Trophoblast cell (in vitro differentiated cells and primary cell): ENCODE measurements at regions not wholly inside any gene's neighbourhood (a gene's known extent, or its start where the extent isn't known, plus 50 kb on each side); places are given as distances from the start of the nearest gene placed in this dataset.

ENCODE experiments used
- DNase-seq, 2 donors: peaks; one replicate each; pipeline ENCODE4 v3.0.0-alpha.2; 2016
- H2AFZ ChIP-seq: 2 replicates; pipeline ENCODE4 v1.6.1; 2013; ENCODE audit warnings: low read length, moderate library complexity, mild to moderate bottlenecking; ENCODE audit not compliant: insufficient read depth, poor library complexity
- H2AK5ac ChIP-seq: 2 replicates; pipeline ENCODE4 v1.6.1; 2013; ENCODE audit warnings: mild to moderate bottlenecking, low read length
- H2BK120ac ChIP-seq: 2 replicates; pipeline ENCODE4 v1.6.1; 2013; ENCODE audit warnings: low read length, mild to moderate bottlenecking, moderate library complexity; ENCODE audit not compliant: insufficient read depth, poor library complexity
- H2BK12ac ChIP-seq: 2 replicates; pipeline ENCODE4 v1.6.1; 2013; ENCODE audit warnings: mild to moderate bottlenecking, low read length, moderate library complexity
- H2BK5ac ChIP-seq: 2 replicates; pipeline ENCODE4 v1.6.1; 2013; ENCODE audit warnings: low read length, low read depth, moderate library complexity, mild to moderate bottlenecking; ENCODE audit not compliant: poor library complexity
- H3K14ac ChIP-seq: 2 replicates; pipeline ENCODE4 v1.6.1; 2013; ENCODE audit warnings: mild to moderate bottlenecking, low read length
- H3K18ac ChIP-seq: 2 replicates; pipeline ENCODE4 v1.6.1; 2013; ENCODE audit warnings: mild to moderate bottlenecking, low read length
- H3K23ac ChIP-seq: 2 replicates; pipeline ENCODE4 v1.6.1; 2013; ENCODE audit warnings: low read length
- H3K27ac ChIP-seq: 2 replicates; pipeline ENCODE4 v1.5.1; 2013; ENCODE audit warnings: low read depth, mild to moderate bottlenecking, inconsistent platforms, low read length, moderate library complexity
- H3K27me3 ChIP-seq: 2 replicates; pipeline ENCODE4 v1.6.1; 2013; ENCODE audit warnings: inconsistent platforms, mild to moderate bottlenecking, low read length, moderate library complexity; ENCODE audit not compliant: insufficient read depth
- H3K36me3 ChIP-seq, 2 experiments: 1 replicate in 1 of 2; 2 replicates in 1 of 2; pipeline ENCODE4 v1.6.1; 2013; ENCODE audit warnings: low read length in 2 of 2, mild to moderate bottlenecking in 2 of 2, moderate library complexity in 1 of 2; ENCODE audit not compliant: insufficient read depth in 2 of 2, control insufficient read depth in 1 of 2
- H3K4ac ChIP-seq: 2 replicates; pipeline ENCODE4 v1.6.1; 2013; ENCODE audit warnings: low read depth, mild to moderate bottlenecking, low read length, moderate library complexity
- H3K4me1 ChIP-seq, 2 experiments: 1 replicate in 1 of 2; 2 replicates in 1 of 2; pipeline ENCODE4 v1.6.1; 2013; ENCODE audit warnings: low read length in 2 of 2, mild to moderate bottlenecking in 2 of 2, moderate library complexity in 1 of 2; ENCODE audit not compliant: insufficient read depth in 2 of 2, control insufficient read depth in 1 of 2
- H3K4me2 ChIP-seq: 2 replicates; pipeline ENCODE4 v1.6.1; 2013; ENCODE audit warnings: inconsistent platforms, mild to moderate bottlenecking, low read length, moderate library complexity
- H3K4me3 ChIP-seq: 2 replicates; pipeline ENCODE4 v1.5.1; 2013; ENCODE audit warnings: mild to moderate bottlenecking, low read depth, low read length, inconsistent platforms
- H3K79me1 ChIP-seq: one replicate; pipeline ENCODE4 v1.6.1; 2013; ENCODE audit warnings: low read length
- H3K79me2 ChIP-seq: 2 replicates; pipeline ENCODE4 v1.6.1; 2013; ENCODE audit warnings: low read length, mild to moderate bottlenecking; ENCODE audit not compliant: control insufficient read depth, insufficient read depth, poor library complexity
- H3K9ac ChIP-seq: 2 replicates; pipeline ENCODE4 v1.6.1; 2013; ENCODE audit warnings: mild to moderate bottlenecking, low read length
- H3K9me3 ChIP-seq: 2 replicates; pipeline ENCODE4 v1.6.1; 2013; ENCODE audit warnings: low read depth, mild to moderate bottlenecking, control low read depth, inconsistent platforms, low read length; ENCODE audit not compliant: insufficient read depth
- H4K12ac ChIP-seq: 2 replicates; pipeline ENCODE4 v1.6.1; 2013; ENCODE audit warnings: low read depth, mild to moderate bottlenecking, low read length, moderate library complexity
- H4K8ac ChIP-seq: 2 replicates; pipeline ENCODE4 v1.6.1; 2013; ENCODE audit warnings: low read depth, mild to moderate bottlenecking, low read length, moderate library complexity
- H4K91ac ChIP-seq: one replicate; pipeline ENCODE4 v1.6.1; 2013; ENCODE audit warnings: low read depth, mild to moderate bottlenecking, low read length, moderate library complexity
- WGBS: extraction: QIAGEN DNeasy Blood & Tissue Kit; methylation state at CpG from one replicate; pipeline ENCODE4 v1.1.7; 2013; ENCODE audit warnings: missing lambda C conversion rate; ENCODE audit not compliant: insufficient read length, insufficient coverage; ENCODE audit errors: extremely low coverage; 5-methylcytosine and 5-hydroxymethylcytosine counted together

DNA sequence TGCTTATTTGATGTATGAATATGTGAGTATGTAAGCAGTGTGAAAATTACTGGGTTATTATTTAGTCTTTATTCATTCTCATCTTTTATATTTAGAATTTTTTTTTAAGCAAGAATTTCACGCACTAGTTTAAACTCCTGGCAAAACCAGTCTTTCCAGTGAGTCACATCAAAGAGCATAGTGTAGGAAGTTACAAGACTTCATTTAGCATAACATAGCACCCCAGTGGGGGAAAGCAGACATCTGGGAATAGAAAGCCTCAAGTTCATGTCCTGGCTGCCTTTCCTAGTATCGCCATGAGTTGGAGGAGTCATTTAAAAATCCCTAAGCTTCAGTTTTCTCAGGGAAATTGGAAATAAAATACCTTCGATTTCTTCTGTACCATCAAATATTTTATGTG is 408.3 kb downstream of the NUP35 start:
- Histone ChIP-seq H3K27me3 (no peaks in the 10 kb centered on the region), H2BK5ac (no peak overlapping the region), H2AFZ (no peak overlapping the region), H3K27ac (no peak overlapping the region), H2BK12ac (no peak overlapping the region), H4K91ac (no peak overlapping the region), H3K4ac (no peak overlapping the region), H3K4me1 (no peaks in the 10 kb centered on the region), H4K12ac (no peak overlapping the region), H3K4me2 (no peak overlapping the region), H3K9me3 (no peaks in the 10 kb centered on the region), H3K14ac (no peak overlapping the region), H2AK5ac (no peak overlapping the region), H4K8ac (no peak overlapping the region), H2BK120ac (no peak overlapping the region), H3K79me2 (no peaks in the 10 kb centered on the region), H3K18ac (no peak overlapping the region), H3K36me3 (no peaks in the 10 kb centered on the region), H3K4me3 (no peak overlapping the region), H3K79me1 (no peaks in the 10 kb centered on the region), H3K9ac (no peak overlapping the region), H3K23ac (no peak overlapping the region)
- WGBS: no CpG with 5 or more reads among the region's 3 CpGs
- peak in 1 of 2 donors; percentile 41 for DNase-seq

DNA sequence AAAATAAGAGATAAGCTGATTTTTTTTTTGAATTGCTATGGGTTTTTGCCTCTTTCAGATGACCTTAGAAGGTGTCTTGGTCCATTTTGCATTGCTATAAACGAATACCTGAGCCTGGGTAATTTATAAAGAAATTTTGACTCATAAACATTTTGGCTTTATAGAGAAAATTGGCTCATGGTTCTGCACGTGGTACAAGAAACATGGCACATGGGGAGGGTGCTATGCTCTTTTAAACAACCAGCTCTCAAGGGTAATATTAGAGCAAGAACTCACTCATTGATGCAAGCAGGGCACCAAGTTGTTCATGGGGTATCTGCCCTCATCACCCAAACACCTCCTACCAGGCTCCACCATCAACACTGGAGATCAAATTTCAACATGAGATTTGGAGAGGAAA is 408.8 kb downstream of the NUP35 start:
- H4K8ac ChIP-seq: no peak overlapping the region
- H3K27me3 ChIP-seq: no peaks in the 10 kb centered on the region
- no peak overlapping the region for H2AK5ac ChIP-seq
- H2BK5ac ChIP-seq: no peak overlapping the region
- no peaks in the 10 kb centered on the region for H3K4me1 ChIP-seq
- no peak overlapping the region for H3K14ac ChIP-seq
- no peak overlapping the region for H3K27ac ChIP-seq
- H3K4me3 ChIP-seq: no peak overlapping the region
- H2AFZ ChIP-seq: no peak overlapping the region
- no peak overlapping the region for H3K4me2 ChIP-seq
- H3K23ac ChIP-seq: no peak overlapping the region
- no peak overlapping the region for H2BK12ac ChIP-seq
- no peak overlapping the region for H3K9ac ChIP-seq
- H3K79me2 ChIP-seq: no peaks in the 10 kb centered on the region
- H2BK120ac ChIP-seq: no peak overlapping the region
- H3K18ac ChIP-seq: no peak overlapping the region
- no CpG with 5 or more reads among the region's 2 CpGs for WGBS
- no peak overlapping the region for H4K91ac ChIP-seq
- no peaks in the 10 kb centered on the region for H3K36me3 ChIP-seq
- no peak overlapping the region for H3K4ac ChIP-seq
- H3K79me1 ChIP-seq: no peaks in the 10 kb centered on the region
- H3K9me3 ChIP-seq: no peaks in the 10 kb centered on the region
- no peak overlapping the region for H4K12ac ChIP-seq
- DNase-seq: no peak

DNA sequence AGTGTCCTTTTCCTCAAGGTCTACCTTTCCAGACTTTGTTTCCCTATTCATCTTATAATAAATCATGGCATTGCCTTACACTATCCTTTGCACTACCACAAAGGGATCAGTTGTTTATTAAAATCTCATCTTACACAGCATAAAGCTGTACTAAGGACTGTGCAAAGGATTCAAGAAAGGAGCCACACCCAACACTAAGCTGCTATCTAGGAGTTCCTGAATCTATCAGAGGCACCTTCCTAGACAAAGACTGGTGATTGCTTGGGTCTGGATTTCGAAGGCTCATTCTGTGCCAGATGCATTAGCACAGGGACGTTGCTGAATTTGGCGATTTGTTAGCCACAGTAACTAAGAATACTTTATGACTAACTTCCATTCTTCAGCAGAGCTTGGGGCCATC is 412.0 kb downstream of the NUP35 start:
- no peak overlapping the region for H4K8ac ChIP-seq
- H3K4me3 ChIP-seq: no peak overlapping the region
- H3K9me3 ChIP-seq: no peaks in the 10 kb centered on the region
- H2AFZ ChIP-seq: no peak overlapping the region
- no peak overlapping the region for H3K14ac ChIP-seq
- H3K4ac ChIP-seq: no peak overlapping the region
- H2BK120ac ChIP-seq: no peak overlapping the region
- H3K36me3 ChIP-seq: no peaks in the 10 kb centered on the region
- no peak overlapping the region for H2AK5ac ChIP-seq
- no peak overlapping the region for H4K91ac ChIP-seq
- H3K18ac ChIP-seq: no peak overlapping the region
- no CpG with 5 or more reads among the region's 3 CpGs for WGBS
- H2BK5ac ChIP-seq: no peak overlapping the region
- H3K79me2 ChIP-seq: no peaks in the 10 kb centered on the region
- H3K27ac ChIP-seq: no peak overlapping the region
- no peaks in the 10 kb centered on the region for H3K79me1 ChIP-seq
- no peak overlapping the region for H3K23ac ChIP-seq
- H4K12ac ChIP-seq: no peak overlapping the region
- H3K4me2 ChIP-seq: no peak overlapping the region
- H2BK12ac ChIP-seq: no peak overlapping the region
- no peak overlapping the region for H3K9ac ChIP-seq
- DNase-seq: no peak
- H3K4me1 ChIP-seq: no peaks in the 10 kb centered on the region
- H3K27me3 ChIP-seq: no peaks in the 10 kb centered on the region

DNA sequence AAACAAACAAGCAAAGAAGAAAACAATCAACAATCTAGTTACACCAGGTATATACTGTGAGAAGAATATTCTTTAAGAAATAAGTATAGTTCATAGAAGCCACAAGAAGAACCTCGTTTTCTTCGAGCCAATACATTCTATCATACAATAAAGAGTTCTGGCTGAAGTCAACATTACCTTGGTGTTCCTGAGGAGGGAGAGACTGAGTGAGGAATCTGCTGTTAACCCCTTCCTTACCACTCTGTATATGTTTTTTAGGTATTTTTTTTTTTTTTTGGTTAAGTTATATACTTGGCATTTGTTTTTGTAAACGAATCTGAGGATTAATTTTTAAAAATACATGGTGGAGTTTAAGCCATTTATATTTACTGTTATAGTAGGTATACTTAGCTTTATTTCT is 412.5 kb downstream of the NUP35 start:
- no peaks in the 10 kb centered on the region for H3K36me3 ChIP-seq

More for the DNA sequence above, 412.5 kb downstream of the NUP35 start:
- no peak overlapping the region for H2BK5ac ChIP-seq
- H3K27ac ChIP-seq: no peak overlapping the region
- no peak overlapping the region for H3K14ac ChIP-seq
- H2BK12ac ChIP-seq: no peak overlapping the region
- H3K4me1 ChIP-seq: peaks cover 0 to 2% of the 10 kb centered on the region in 2 experiments
- H3K79me1 ChIP-seq: no peaks in the 10 kb centered on the region
- H2AK5ac ChIP-seq: no peak overlapping the region
- H3K9ac ChIP-seq: no peak overlapping the region
- H3K4me2 ChIP-seq: no peak overlapping the region
- H3K4me3 ChIP-seq: no peak overlapping the region
- H4K8ac ChIP-seq: no peak overlapping the region
- no peak overlapping the region for H2AFZ ChIP-seq
- H2BK120ac ChIP-seq: no peak overlapping the region
- no peak overlapping the region for H3K4ac ChIP-seq
- no peaks in the 10 kb centered on the region for H3K79me2 ChIP-seq
- H4K12ac ChIP-seq: no peak overlapping the region
- no peaks in the 10 kb centered on the region for H3K9me3 ChIP-seq
- H3K27me3 ChIP-seq: no peaks in the 10 kb centered on the region
- no peak overlapping the region for H3K18ac ChIP-seq
- H3K23ac ChIP-seq: no peak overlapping the region
- no peak overlapping the region for H4K91ac ChIP-seq
- no peak for DNase-seq
- WGBS: no CpG with 5 or more reads among the region's 3 CpGs
